NCI-H2107 (cell line): ENCODE measurements at regions not wholly inside any gene's neighbourhood (a gene's known extent, or its start where the extent isn't known, plus 50 kb on each side); places are given as distances from the start of the nearest gene placed in this dataset.

Experiments used
- DNase-seq: peaks from one replicate; lab custom pipeline; 2025; lab: John Stamatoyannopoulos, UW

- DNase-seq: peak; percentile 6
Measured at GRCh38 chr6:26197933-26198721, 110.9 kb downstream of the HFE start.

- DNase-seq: no peak
Measured at GRCh38 chr6:26198722-26199056, 111.5 kb downstream of the HFE start.

- peak; percentile 58 for DNase-seq
Measured at GRCh38 chr6:26199057-26199772, 112.0 kb downstream of the HFE start.

- DNase-seq: no peak
Measured at GRCh38 chr6:26199773-26200764, 112.8 kb downstream of the HFE start.

GRCh38 chr6:26200918-26201721 is 113.9 kb downstream of the HFE start:
- DNase-seq: no peak

GRCh38 chr6:26202201-26202611 is 115.0 kb downstream of the HFE start:
- DNase-seq: no peak

- no peak for DNase-seq
Measured at GRCh38 chr6:26202811-26203583, 115.8 kb downstream of the HFE start.

- peak; percentile 83 for DNase-seq
Measured at GRCh38 chr6:26204332-26205160, 117.3 kb downstream of the HFE start.

GRCh38 chr6:26205161-26205624 is 118.0 kb downstream of the HFE start:
- DNase-seq: peak; percentile 66

- DNase-seq: no peak
Measured at GRCh38 chr6:26205625-26206574, 118.7 kb downstream of the HFE start.

GRCh38 chr6:26206868-26207801 is 119.9 kb downstream of the HFE start:
- DNase-seq: no peak

GRCh38 chr6:26211963-26212362 is 124.7 kb downstream of the HFE start:
- DNase-seq: no peak

- no peak for DNase-seq
Measured at GRCh38 chr6:26213334-26214075, 126.3 kb downstream of the HFE start.

GRCh38 chr6:26214803-26215584 is 127.8 kb downstream of the HFE start:
- DNase-seq: no peak

- peak; percentile 9 for DNase-seq
Measured at GRCh38 chr6:26215585-26216358, 128.5 kb downstream of the HFE start.
